Adrenal gland (tissue), 5 donors: ENCODE measurements at regions not wholly inside any gene's neighbourhood (a gene's known extent, or its start where the extent isn't known, plus 50 kb on each side); places are given as distances from the start of the nearest gene placed in this dataset.

Source experiments
- POLR2A ChIP-seq, 2 donors: fragments of 450-650 bp; IDR thresholded peaks; one replicate each; pipeline ENCODE4 v1.6.1; 2017; ENCODE audit warnings: antibody characterized with exemption in 2 of 2, mild to moderate bottlenecking in 2 of 2, moderate library complexity in 1 of 2
- TF ChIP-seq, protein P1 (sequence below), 6 experiments: fragments of 450-650 bp in 4 of 6; fragments of 200-600 bp in 2 of 6; sonication (generic) in 1 of 6; IDR thresholded peaks; 1 replicate in 5 of 6; 2 replicates in 1 of 6; pipeline versions ENCODE4 v1.5.1 to v1.8.0; 2016 to 2021; ENCODE audit warnings: antibody characterized with exemption in 6 of 6, mild to moderate bottlenecking in 2 of 6, moderate library complexity in 1 of 6
- donor health status: DM: no; HTN: no; CAD: no.

DNA sequence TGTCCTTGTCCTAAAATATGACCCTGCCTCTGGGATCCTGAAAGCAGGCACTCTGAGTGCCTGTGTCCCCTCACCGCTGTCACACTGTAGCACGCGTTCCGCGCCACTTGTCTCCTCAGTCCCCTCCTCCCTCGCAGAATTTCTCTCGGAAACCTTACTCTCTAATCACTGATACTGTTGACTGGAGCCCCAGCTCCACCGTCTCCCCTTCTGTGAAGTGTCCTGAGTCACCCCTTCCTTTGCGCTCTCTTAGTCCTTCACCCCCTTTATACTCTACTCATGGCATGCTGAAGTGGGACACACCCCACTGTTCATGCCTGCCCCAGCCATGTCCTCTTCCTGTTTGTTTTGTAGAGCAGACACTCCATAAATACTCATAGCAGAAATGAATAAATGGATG is 104.7 kb downstream of the ZNF664 start:
- TF ChIP-seq, protein P1, sequence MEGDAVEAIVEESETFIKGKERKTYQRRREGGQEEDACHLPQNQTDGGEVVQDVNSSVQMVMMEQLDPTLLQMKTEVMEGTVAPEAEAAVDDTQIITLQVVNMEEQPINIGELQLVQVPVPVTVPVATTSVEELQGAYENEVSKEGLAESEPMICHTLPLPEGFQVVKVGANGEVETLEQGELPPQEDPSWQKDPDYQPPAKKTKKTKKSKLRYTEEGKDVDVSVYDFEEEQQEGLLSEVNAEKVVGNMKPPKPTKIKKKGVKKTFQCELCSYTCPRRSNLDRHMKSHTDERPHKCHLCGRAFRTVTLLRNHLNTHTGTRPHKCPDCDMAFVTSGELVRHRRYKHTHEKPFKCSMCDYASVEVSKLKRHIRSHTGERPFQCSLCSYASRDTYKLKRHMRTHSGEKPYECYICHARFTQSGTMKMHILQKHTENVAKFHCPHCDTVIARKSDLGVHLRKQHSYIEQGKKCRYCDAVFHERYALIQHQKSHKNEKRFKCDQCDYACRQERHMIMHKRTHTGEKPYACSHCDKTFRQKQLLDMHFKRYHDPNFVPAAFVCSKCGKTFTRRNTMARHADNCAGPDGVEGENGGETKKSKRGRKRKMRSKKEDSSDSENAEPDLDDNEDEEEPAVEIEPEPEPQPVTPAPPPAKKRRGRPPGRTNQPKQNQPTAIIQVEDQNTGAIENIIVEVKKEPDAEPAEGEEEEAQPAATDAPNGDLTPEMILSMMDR (IDR thresholded peaks at IDR 0.05), result no peak
- TF ChIP-seq POLR2A (IDR thresholded peaks at IDR 0.05), result no peak
